GM23248 (cell line): ENCODE measurements at regions not wholly inside any gene's neighbourhood (a gene's known extent, or its start where the extent isn't known, plus 50 kb on each side); places are given as distances from the start of the nearest gene placed in this dataset.

ENCODE experiments used
- DNase-seq: peaks from one replicate; pipeline ENCODE4 v3.0.0-alpha.2; 2015
- H2AFZ ChIP-seq: fragments of 200-600 bp; sonication (generic); 2 replicates; pipeline ENCODE4 v1.6.1; 2016; ENCODE audit warnings: antibody characterized with exemption
- H3F3A ChIP-seq: fragments of 200-600 bp; sonication (generic); 2 replicates; pipeline ENCODE4 v1.6.1; 2016; ENCODE audit warnings: mild to moderate bottlenecking, antibody characterized with exemption, mixed run types; ENCODE audit not compliant: insufficient read depth
- H3K27ac ChIP-seq: fragments of 200-600 bp; sonication (generic); 2 replicates; pipeline ENCODE4 v1.5.1; 2016; ENCODE audit warnings: mild to moderate bottlenecking
- H3K27me3 ChIP-seq: fragments of 200-600 bp; sonication (generic); replicated peaks from 2 replicates; pipeline ENCODE4 v1.6.1; 2016; ENCODE audit warnings: mild to moderate bottlenecking; ENCODE audit not compliant: insufficient read depth
- H3K36me3 ChIP-seq: fragments of 200-600 bp; sonication (generic); 2 replicates; pipeline ENCODE4 v1.6.1; 2016; ENCODE audit warnings: low read depth, mild to moderate bottlenecking
- H3K4me1 ChIP-seq: fragments of 200-600 bp; sonication (generic); 2 replicates; pipeline ENCODE4 v1.6.1; 2016; ENCODE audit warnings: mild to moderate bottlenecking; ENCODE audit not compliant: insufficient read depth
- H3K4me2 ChIP-seq: fragments of 200-600 bp; sonication (generic); one replicate; pipeline ENCODE4 v1.6.1; 2016; ENCODE audit warnings: mild to moderate bottlenecking; ENCODE audit not compliant: unreplicated experiment
- H3K4me3 ChIP-seq: fragments of 200-600 bp; sonication (generic); 2 replicates; pipeline ENCODE4 v1.5.1; 2016; ENCODE audit warnings: mild to moderate bottlenecking
- H3K79me2 ChIP-seq: fragments of 200-600 bp; sonication (generic); 2 replicates; pipeline ENCODE4 v1.6.1; 2016; ENCODE audit warnings: mild to moderate bottlenecking; ENCODE audit not compliant: insufficient read depth
- H3K9ac ChIP-seq: fragments of 200-600 bp; sonication (generic); 2 replicates; pipeline ENCODE4 v1.6.1; 2016; ENCODE audit warnings: mild to moderate bottlenecking
- H3K9me2 ChIP-seq: fragments of 200-600 bp; sonication (generic); 2 replicates; pipeline ENCODE4 v1.6.1; 2016; ENCODE audit warnings: mixed run types, mild to moderate bottlenecking, moderate library complexity; ENCODE audit not compliant: insufficient read depth
- H3K9me3 ChIP-seq: fragments of 200-600 bp; sonication (generic); one replicate; pipeline ENCODE4 v1.6.1; 2017; ENCODE audit warnings: low read depth
- H4K20me1 ChIP-seq: fragments of 200-600 bp; sonication (generic); 2 replicates; pipeline ENCODE4 v1.6.0; 2016; ENCODE audit not compliant: insufficient read depth
- EZH2 ChIP-seq: fragments of 200-600 bp; sonication (generic); IDR thresholded peaks from 2 replicates; pipeline ENCODE4 v1.6.1; 2018; ENCODE audit warnings: antibody characterized with exemption, mild to moderate bottlenecking; ENCODE audit not compliant: insufficient read depth, poor library complexity, severe bottlenecking
- EZH2phosphoT487 ChIP-seq: fragments of 200-600 bp; sonication (generic); IDR thresholded peaks from 2 replicates; pipeline ENCODE4 v1.6.1; 2018; ENCODE audit warnings: antibody characterized with exemption, moderate library complexity, mild to moderate bottlenecking, low read depth; ENCODE audit not compliant: insufficient read depth
- WGBS, 2 experiments: methylation state at CpG; one replicate each; pipeline ENCODE4 v1.1.6; 2015 to 2017; ENCODE audit warnings: low lambda C conversion rate in 2 of 2, low coverage in 1 of 2; ENCODE audit errors: missing lambda C conversion rate in 2 of 2; 5-methylcytosine and 5-hydroxymethylcytosine counted together
- in situ Hi-C: fragments of 300-500 bp; cut with MboI; formaldehyde crosslinking; loops from 2 replicates; pipeline ENCODE4 v1.15.0; 2020

GRCh38 chr14:40213701-40214100 is 781.5 kb upstream of the FBXO33 start:
- Histone ChIP-seq H3K27ac (no peak overlapping the region), H3K4me2 (no peak overlapping the region), H4K20me1 (no peaks in the 10 kb centered on the region), H3F3A (no peaks in the 10 kb centered on the region), H3K79me2 (no peaks in the 10 kb centered on the region), H3K36me3 (no peaks in the 10 kb centered on the region), H3K4me3 (no peak overlapping the region), H3K9me3 (no peaks in the 10 kb centered on the region), H3K4me1 (no peaks in the 10 kb centered on the region), H3K9me2 (no peaks in the 10 kb centered on the region), H3K27me3 (no peaks in the 10 kb centered on the region), H2AFZ (no peak overlapping the region), H3K9ac (no peak overlapping the region)
- TF ChIP-seq EZH2phosphoT487 = no peak
- no peak for TF ChIP-seq EZH2
- no peak for DNase-seq
- in situ Hi-C loops = no loop called here

GRCh38 chr14:40204441-40205175 is 772.4 kb upstream of the FBXO33 start:
- in situ Hi-C loops = no loop called here
- TF ChIP-seq EZH2 (no peak), EZH2phosphoT487 (no peak)
- Histone ChIP-seq H3K4me1 (no peaks in the 10 kb centered on the region), H3K9ac (no peak overlapping the region), H3K27ac (no peak overlapping the region), H3F3A (no peaks in the 10 kb centered on the region), H3K27me3 (no peaks in the 10 kb centered on the region), H4K20me1 (no peaks in the 10 kb centered on the region), H2AFZ (no peak overlapping the region), H3K36me3 (no peaks in the 10 kb centered on the region), H3K4me2 (no peak overlapping the region), H3K79me2 (no peaks in the 10 kb centered on the region), H3K9me3 (no peaks in the 10 kb centered on the region), H3K9me2 (no peaks in the 10 kb centered on the region), H3K4me3 (no peak overlapping the region)
- no peak for DNase-seq
- WGBS, 2 experiments = 16 to 18% methylated on average over 9 to 11 of the region's 11 CpGs

DNA sequence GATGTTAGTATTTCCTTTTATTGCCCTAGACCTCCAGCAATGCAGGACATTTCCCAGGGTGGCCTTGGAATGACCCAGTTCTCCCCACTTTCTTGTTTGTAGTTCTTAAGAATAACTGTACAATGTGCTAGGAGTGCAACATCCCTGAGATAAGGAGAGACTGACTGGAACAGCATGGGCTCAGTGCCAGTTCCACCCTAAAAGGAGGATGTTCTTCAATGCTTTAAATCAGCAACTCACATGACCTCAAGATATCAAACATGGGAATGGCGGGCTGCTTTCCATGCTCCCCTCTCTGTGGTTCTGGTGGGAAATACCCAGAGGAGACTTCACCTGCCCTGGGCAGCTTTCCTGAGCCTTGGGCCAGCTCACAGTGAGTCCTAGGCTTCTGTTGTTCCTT is 766.9 kb upstream of the FBXO33 start:
- Histone ChIP-seq H3K4me3 (no peak overlapping the region), H3F3A (no peaks in the 10 kb centered on the region), H3K4me1 (no peaks in the 10 kb centered on the region), H3K27me3 (no peaks in the 10 kb centered on the region), H3K9ac (no peak overlapping the region), H3K4me2 (no peak overlapping the region), H3K79me2 (no peaks in the 10 kb centered on the region), H2AFZ (no peak overlapping the region), H3K36me3 (no peaks in the 10 kb centered on the region), H3K9me3 (no peaks in the 10 kb centered on the region), H4K20me1 (no peaks in the 10 kb centered on the region), H3K9me2 (no peaks in the 10 kb centered on the region), H3K27ac (no peak overlapping the region)
- 9 to 13% methylated on average over 1 of the region's 1 CpG for WGBS, 2 experiments
- TF ChIP-seq EZH2phosphoT487 (no peak), EZH2 (no peak)
- DNase-seq = no peak
- in situ Hi-C loops = no loop called here

DNA sequence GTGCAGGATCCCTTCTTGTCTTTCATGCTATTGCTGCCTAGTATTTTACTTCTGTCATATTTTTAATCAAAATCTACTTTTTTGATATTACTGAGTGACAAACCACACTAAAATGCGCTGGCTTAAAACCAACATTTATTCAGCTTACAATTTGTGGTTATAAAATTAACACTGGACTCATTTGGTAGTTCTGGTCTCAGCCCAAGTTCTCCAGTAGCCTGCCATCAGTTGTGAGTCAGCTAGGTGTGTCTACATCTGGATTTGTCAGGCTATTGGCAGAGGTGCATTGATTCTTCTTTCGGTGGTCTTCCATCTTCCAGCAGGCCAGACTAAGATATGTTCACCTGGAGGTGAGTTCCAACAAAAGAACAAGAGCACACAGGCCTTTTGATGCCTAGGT is 765.1 kb upstream of the FBXO33 start:
- Histone ChIP-seq H3K36me3 (no peaks in the 10 kb centered on the region), H3K4me1 (no peaks in the 10 kb centered on the region), H3K9ac (no peak overlapping the region), H3K4me2 (no peak overlapping the region), H3K79me2 (no peaks in the 10 kb centered on the region), H3K9me2 (no peaks in the 10 kb centered on the region), H2AFZ (no peak overlapping the region), H3K4me3 (no peak overlapping the region), H3K27me3 (no peaks in the 10 kb centered on the region), H3K9me3 (no peaks in the 10 kb centered on the region), H3K27ac (no peak overlapping the region), H3F3A (no peaks in the 10 kb centered on the region), H4K20me1 (no peaks in the 10 kb centered on the region)
- WGBS, 2 experiments = 9 to 10% methylated on average over 2 of the region's 2 CpGs
- TF ChIP-seq EZH2phosphoT487 = no peak
- TF ChIP-seq EZH2 = no peak
- in situ Hi-C loops = no loop called here
- DNase-seq = no peak

GRCh38 chr14:40188006-40188405 is 755.8 kb upstream of the FBXO33 start:
- no peak overlapping the region for H2AFZ ChIP-seq
- WGBS, 2 experiments = 13% methylated on average over 3 of the region's 3 CpGs
- H3K36me3 ChIP-seq = no peaks in the 10 kb centered on the region
- H3K27ac ChIP-seq = no peak overlapping the region
- no peak overlapping the region for H3K9ac ChIP-seq
- H3K9me3 ChIP-seq = no peaks in the 10 kb centered on the region
- H4K20me1 ChIP-seq = no peaks in the 10 kb centered on the region
- no peak overlapping the region for H3K4me3 ChIP-seq
- H3K4me1 ChIP-seq = no peaks in the 10 kb centered on the region
- no peaks in the 10 kb centered on the region for H3F3A ChIP-seq
- H3K79me2 ChIP-seq = no peaks in the 10 kb centered on the region
- peak; percentile 34 for DNase-seq
- TF ChIP-seq EZH2 = no peak
- TF ChIP-seq EZH2phosphoT487 = no peak
- no peaks in the 10 kb centered on the region for H3K9me2 ChIP-seq
- in situ Hi-C loops = no loop called here
- H3K4me2 ChIP-seq = no peak overlapping the region
- no peaks in the 10 kb centered on the region for H3K27me3 ChIP-seq
